Sigmoid colon (tissue), 3 donors: ENCODE measurements at regions not wholly inside any gene's neighbourhood (a gene's known extent, or its start where the extent isn't known, plus 50 kb on each side); places are given as distances from the start of the nearest gene placed in this dataset.

ENCODE experiments used
- CTCF ChIP-seq, 4 experiments: fragments of 450-650 bp in 3 of 4; fragments of 200-600 bp in 1 of 4; IDR thresholded peaks; one replicate each; pipeline ENCODE4 v1.5.1; 2016 to 2019; ENCODE audit warnings: antibody characterized with exemption in 4 of 4, mild to moderate bottlenecking in 3 of 4, moderate library complexity in 2 of 4
- POLR2A ChIP-seq, 2 donors: fragments of 450-650 bp; IDR thresholded peaks; one replicate each; pipeline ENCODE4 v1.6.1; 2016; ENCODE audit warnings: antibody characterized with exemption in 2 of 2, mild to moderate bottlenecking in 2 of 2, moderate library complexity in 2 of 2

- TF ChIP-seq CTCF (IDR thresholded peaks at IDR 0.05) (no peak), POLR2A (IDR thresholded peaks at IDR 0.05) (no peak)
Observed at GRCh38 chr21:21915816-21916215, 917.6 kb downstream of the NCAM2 start.
